Stimulated activated CD8-positive, alpha-beta memory T cell treated with anti-CD3 and anti-CD28 coated beads, Interleukin-12 subunit alpha, Interleukin-12 subunit beta, amount 100 ng/mL, for 24 hours (primary cell): ENCODE measurements at regions not wholly inside any gene's neighbourhood (a gene's known extent, or its start where the extent isn't known, plus 50 kb on each side); places are given as distances from the start of the nearest gene placed in this dataset.
A peak's percentile ranks its signal among the peaks of the same experiment; 100 is the strongest.
"Not testable (repeated sequence)": the region's sequence is repeated elsewhere in the genome, so short reads cannot be mapped to it uniquely, and the experiment has no call there.

Experiments
- DNase-seq: peaks from one replicate; pipeline ENCODE4 v3.0.0-alpha.2; 2020; ENCODE audit errors: extremely low read depth

GRCh38 chr2:161061786-161062185, 98.4 kb upstream of the TANK start:
- no peak for DNase-seq

- peak; percentile 15 for DNase-seq
Observed at GRCh38 chr2:161063157-161063945, 96.9 kb upstream of the TANK start.

- DNase-seq: no peak
Observed at GRCh38 chr2:161063946-161064306, 96.3 kb upstream of the TANK start.

- no peak for DNase-seq
Observed at GRCh38 chr2:161067846-161068350, 92.3 kb upstream of the TANK start.

- no peak for DNase-seq
Observed at GRCh38 chr2:161068670-161069069, 91.6 kb upstream of the TANK start.

- DNase-seq: no peak
Observed at GRCh38 chr2:161070693-161071479, 89.3 kb upstream of the TANK start.

GRCh38 chr2:161072436-161072835, 87.8 kb upstream of the TANK start:
- DNase-seq: not testable (repeated sequence)

GRCh38 chr2:161075701-161076100, 84.5 kb upstream of the TANK start:
- no peak for DNase-seq

- no peak for DNase-seq
Observed at GRCh38 chr2:161076936-161077335, 83.3 kb upstream of the TANK start.

GRCh38 chr2:161077367-161078210, 82.6 kb upstream of the TANK start:
- DNase-seq: peak; percentile 38

GRCh38 chr2:161078211-161078539, 82.1 kb upstream of the TANK start:
- DNase-seq: no peak

GRCh38 chr2:161085149-161085548, 75.1 kb upstream of the TANK start:
- no peak for DNase-seq

- no peak for DNase-seq
Observed at GRCh38 chr2:161088658-161089350, 71.4 kb upstream of the TANK start.

GRCh38 chr2:161090411-161090810, 69.8 kb upstream of the TANK start:
- no peak for DNase-seq

- DNase-seq: no peak
Observed at GRCh38 chr2:161095314-161095713, 64.9 kb upstream of the TANK start.

- no peak for DNase-seq
Observed at GRCh38 chr2:161096336-161096735, 63.9 kb upstream of the TANK start.

- DNase-seq: no peak
Observed at GRCh38 chr2:161097157-161097556, 63.1 kb upstream of the TANK start.

- DNase-seq: no peak
Observed at GRCh38 chr2:161100211-161100895, 59.9 kb upstream of the TANK start.

- DNase-seq: no peak
Observed at GRCh38 chr2:161101406-161101805, 58.8 kb upstream of the TANK start.

- DNase-seq: no peak
Observed at GRCh38 chr2:161102770-161103450, 57.3 kb upstream of the TANK start.
